AG04450 (cell line): ENCODE measurements at regions not wholly inside any gene's neighbourhood (a gene's known extent, or its start where the extent isn't known, plus 50 kb on each side); places are given as distances from the start of the nearest gene placed in this dataset.

Experiments
- CTCF ChIA-PET: fragments of 300-600, 350-600 bp; formaldehyde crosslinking; extraction: SDS; loops from one replicate; lab custom pipeline; 2022; ENCODE audit warnings: antibody characterized with exemption, inconsistent platforms; lab: Charles Lee
- POLR2A ChIA-PET: fragments of 350-600 bp; formaldehyde crosslinking; extraction: SDS; loops from one replicate; lab custom pipeline; 2021; ENCODE audit warnings: antibody characterized with exemption, inconsistent platforms; lab: Yijun Ruan, JAX
- DNase-seq: peaks from one replicate; pipeline ENCODE4 v3.0.0-alpha.2; 2011; ENCODE audit warnings: low read depth, low spot score
- H3K27ac ChIP-seq: one replicate; pipeline ENCODE4 v1.5.1; 2012; ENCODE audit warnings: low read depth, low read length, control low read depth
- H3K27me3 ChIP-seq: one replicate; pipeline ENCODE4 v1.6.0; 2012; ENCODE audit warnings: low read length; ENCODE audit not compliant: control insufficient read depth, insufficient read depth
- H3K4me3 ChIP-seq: 2 replicates; pipeline ENCODE4 v1.5.1; 2011; ENCODE audit warnings: mild to moderate bottlenecking, low read depth, low read length, control low read depth
- H3K9me3 ChIP-seq: 2 replicates; pipeline ENCODE4 v1.5.1; 2012; ENCODE audit warnings: low read length; ENCODE audit not compliant: control insufficient read depth, insufficient read depth
- TF ChIP-seq, protein P1 (sequence below): IDR thresholded peaks from 2 replicates; pipeline ENCODE4 v1.5.1; 2011; ENCODE audit warnings: low read depth, low read length, control low read depth, inconsistent platforms

DNA sequence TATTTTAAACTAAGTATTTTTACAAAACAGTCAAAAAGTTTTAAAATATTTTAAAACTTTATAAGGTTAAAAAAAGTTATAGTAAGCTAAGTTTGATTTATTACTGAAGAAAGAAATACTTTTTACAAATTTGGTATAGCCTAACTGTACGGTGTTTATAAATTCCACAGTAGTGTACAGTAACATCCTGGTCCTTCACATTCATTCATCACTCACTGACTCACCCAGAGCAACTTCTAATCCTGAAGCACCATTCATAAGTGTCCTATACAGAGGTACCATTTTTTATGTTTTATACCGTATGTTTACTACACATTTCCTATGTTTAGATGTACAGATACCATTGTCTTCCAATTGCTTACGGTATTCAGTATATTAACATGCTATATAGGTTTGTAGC lies 170.0 kb downstream of the KLHL28 start:
- TF ChIP-seq, protein P1, sequence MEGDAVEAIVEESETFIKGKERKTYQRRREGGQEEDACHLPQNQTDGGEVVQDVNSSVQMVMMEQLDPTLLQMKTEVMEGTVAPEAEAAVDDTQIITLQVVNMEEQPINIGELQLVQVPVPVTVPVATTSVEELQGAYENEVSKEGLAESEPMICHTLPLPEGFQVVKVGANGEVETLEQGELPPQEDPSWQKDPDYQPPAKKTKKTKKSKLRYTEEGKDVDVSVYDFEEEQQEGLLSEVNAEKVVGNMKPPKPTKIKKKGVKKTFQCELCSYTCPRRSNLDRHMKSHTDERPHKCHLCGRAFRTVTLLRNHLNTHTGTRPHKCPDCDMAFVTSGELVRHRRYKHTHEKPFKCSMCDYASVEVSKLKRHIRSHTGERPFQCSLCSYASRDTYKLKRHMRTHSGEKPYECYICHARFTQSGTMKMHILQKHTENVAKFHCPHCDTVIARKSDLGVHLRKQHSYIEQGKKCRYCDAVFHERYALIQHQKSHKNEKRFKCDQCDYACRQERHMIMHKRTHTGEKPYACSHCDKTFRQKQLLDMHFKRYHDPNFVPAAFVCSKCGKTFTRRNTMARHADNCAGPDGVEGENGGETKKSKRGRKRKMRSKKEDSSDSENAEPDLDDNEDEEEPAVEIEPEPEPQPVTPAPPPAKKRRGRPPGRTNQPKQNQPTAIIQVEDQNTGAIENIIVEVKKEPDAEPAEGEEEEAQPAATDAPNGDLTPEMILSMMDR: no peak
- Histone ChIP-seq H3K9me3 (no peaks in the 10 kb centered on the region), H3K27ac (no peak overlapping the region), H3K4me3 (no peak overlapping the region), H3K27me3 (no peaks in the 10 kb centered on the region)
- POLR2A ChIA-PET: no interaction called here
- DNase-seq: no peak
- CTCF ChIA-PET: no interaction called here

DNA sequence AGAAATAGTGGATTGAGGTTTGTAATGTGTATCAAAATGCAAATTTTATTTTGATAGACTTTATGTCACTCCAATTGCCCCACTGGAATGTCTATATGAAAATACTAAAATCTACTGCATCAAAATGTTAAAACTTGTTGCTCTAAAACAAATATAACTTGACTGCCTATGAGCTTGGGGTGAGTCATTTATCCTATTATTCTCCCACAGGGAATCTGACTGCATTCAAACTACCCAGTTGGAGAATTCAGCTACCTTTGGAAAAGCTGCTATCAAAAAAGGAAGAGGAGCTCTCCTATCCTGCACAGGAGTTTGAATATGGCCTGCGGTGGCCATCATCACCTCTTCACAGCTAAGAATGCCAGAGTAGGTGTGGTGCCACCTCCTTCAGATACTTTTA lies 173.1 kb downstream of the KLHL28 start:
- Histone ChIP-seq H3K27ac (no peak overlapping the region), H3K9me3 (no peaks in the 10 kb centered on the region), H3K27me3 (no peaks in the 10 kb centered on the region), H3K4me3 (no peak overlapping the region)
- DNase-seq: no peak
- ChIA-PET POLR2A (no interaction called here), CTCF (interaction anchor here (1.5 kb wide), 1 partner anchor 58 kb away, joined by 3 read pairs; no protein-coding TSS in a partner anchor)
- TF ChIP-seq, protein P1: no peak

DNA sequence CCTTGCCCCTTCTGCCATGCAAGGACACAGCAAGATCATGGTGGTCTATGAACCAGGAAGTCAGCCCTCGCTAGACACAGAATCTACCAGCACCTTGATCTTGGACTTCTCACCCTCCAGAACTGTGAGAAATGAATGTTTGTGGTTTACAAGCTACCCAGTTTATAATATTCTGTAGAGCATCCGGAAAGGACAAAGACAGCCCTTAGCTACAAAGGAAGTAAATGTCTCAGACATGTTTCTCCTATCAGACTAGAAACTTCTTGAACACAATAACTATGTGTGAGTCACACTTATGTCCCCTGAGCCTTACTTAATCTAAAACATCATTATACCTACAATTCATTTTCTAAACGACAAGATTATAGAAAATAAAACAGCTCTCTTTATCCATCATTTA lies 176.7 kb downstream of the KLHL28 start:
- Histone ChIP-seq H3K4me3 (no peak overlapping the region), H3K27me3 (no peaks in the 10 kb centered on the region), H3K27ac (no peak overlapping the region), H3K9me3 (no peaks in the 10 kb centered on the region)
- POLR2A ChIA-PET: no interaction called here
- no peak for DNase-seq
- CTCF ChIA-PET: no interaction called here
- TF ChIP-seq, protein P1: no peak

DNA sequence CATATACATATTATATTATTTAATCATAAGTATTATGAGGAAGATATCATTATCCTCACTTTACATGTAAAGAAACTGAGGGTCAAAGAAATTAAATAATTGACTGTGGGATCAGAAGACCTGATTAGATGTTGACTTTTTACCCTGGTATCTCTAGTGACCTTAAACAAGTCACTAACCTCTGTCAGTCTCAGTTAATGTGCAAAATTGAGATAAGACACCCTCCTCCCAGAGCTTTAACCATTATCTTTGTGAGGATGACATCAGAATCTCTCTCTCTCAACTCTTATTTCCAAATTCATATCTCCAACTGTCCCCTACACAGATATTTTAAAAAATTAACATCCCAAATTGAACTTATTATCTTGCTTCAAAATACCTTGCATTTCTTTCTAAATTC lies 177.8 kb downstream of the KLHL28 start:
- H3K4me3 ChIP-seq: no peak overlapping the region
- POLR2A ChIA-PET: no interaction called here
- CTCF ChIA-PET: no interaction called here
- no peaks in the 10 kb centered on the region for H3K27me3 ChIP-seq
- H3K9me3 ChIP-seq: no peaks in the 10 kb centered on the region
- no peak overlapping the region for H3K27ac ChIP-seq
- TF ChIP-seq, protein P1: no peak
- no peak for DNase-seq

DNA sequence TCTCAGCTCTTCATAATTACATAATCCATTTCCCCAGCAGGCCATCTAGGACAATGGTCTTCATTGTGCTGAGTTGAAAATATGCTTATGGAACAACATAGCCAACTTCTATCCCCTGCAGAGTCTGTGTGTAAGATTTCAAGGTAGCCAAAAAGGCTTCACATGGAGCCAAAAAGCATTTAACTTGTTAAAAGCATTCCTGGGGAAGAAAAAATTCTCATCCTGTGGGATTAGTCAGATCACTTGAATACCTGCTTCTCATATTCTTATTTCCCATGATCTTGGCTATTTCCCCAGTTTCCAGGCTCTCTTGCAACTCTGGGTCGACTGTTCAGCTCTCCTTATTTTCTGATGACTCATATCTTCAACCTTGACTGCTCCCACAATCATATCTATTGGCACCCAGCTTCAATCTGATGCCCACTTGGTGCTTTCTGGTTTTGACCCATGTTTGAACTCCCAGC lies 178.9 kb downstream of the KLHL28 start:
- CTCF ChIA-PET: interaction anchor here (0.6 kb wide), 1 partner anchor 1279 kb away, joined by 4 read pairs; no protein-coding TSS in a partner anchor
- POLR2A ChIA-PET: no interaction called here
- H3K4me3 ChIP-seq: no peak overlapping the region
- DNase-seq: no peak
- no peaks in the 10 kb centered on the region for H3K9me3 ChIP-seq
- H3K27ac ChIP-seq: no peak overlapping the region
- TF ChIP-seq, protein P1: no peak
- no peaks in the 10 kb centered on the region for H3K27me3 ChIP-seq
